ENCODE measurements at regions not wholly inside any gene's neighbourhood (a gene's known extent, or its start where the extent isn't known, plus 50 kb on each side); places are given as distances from the start of the nearest gene placed in this dataset.
A peak's percentile ranks its signal among the peaks of the same experiment; 100 is the strongest.

- H3K79me1 ChIP-seq (ENCODE audit: insufficient read depth, low read depth, low read length, poor library complexity, severe bottlenecking): no peaks in the 10 kb centered on the region
- 0 out of 4 replicates have a peak, but pooled peaks cover 3% of the 10 kb centered on the region in 2 experiments for H3K4me1 Mint-ChIP-seq
- TF ChIP-seq, protein P1, sequence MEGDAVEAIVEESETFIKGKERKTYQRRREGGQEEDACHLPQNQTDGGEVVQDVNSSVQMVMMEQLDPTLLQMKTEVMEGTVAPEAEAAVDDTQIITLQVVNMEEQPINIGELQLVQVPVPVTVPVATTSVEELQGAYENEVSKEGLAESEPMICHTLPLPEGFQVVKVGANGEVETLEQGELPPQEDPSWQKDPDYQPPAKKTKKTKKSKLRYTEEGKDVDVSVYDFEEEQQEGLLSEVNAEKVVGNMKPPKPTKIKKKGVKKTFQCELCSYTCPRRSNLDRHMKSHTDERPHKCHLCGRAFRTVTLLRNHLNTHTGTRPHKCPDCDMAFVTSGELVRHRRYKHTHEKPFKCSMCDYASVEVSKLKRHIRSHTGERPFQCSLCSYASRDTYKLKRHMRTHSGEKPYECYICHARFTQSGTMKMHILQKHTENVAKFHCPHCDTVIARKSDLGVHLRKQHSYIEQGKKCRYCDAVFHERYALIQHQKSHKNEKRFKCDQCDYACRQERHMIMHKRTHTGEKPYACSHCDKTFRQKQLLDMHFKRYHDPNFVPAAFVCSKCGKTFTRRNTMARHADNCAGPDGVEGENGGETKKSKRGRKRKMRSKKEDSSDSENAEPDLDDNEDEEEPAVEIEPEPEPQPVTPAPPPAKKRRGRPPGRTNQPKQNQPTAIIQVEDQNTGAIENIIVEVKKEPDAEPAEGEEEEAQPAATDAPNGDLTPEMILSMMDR (conservative IDR thresholded peaks at IDR 0.05): no peak
- H3K23me2 ChIP-seq (ENCODE audit: insufficient read length, low read depth, low read length, poor library complexity, severe bottlenecking): no peaks in the 10 kb centered on the region
- H4K91ac ChIP-seq (ENCODE audit: insufficient read length, low read depth, low read length): no peak overlapping the region
- H3K4me1 ChIP-seq (ENCODE audit: insufficient read depth, low read length): no peaks in the 10 kb centered on the region
- no peaks in the 10 kb centered on the region for H3K9me3 ChIP-seq (ENCODE audit: control insufficient read depth, low read depth, low read length)
- H3K4me2 ChIP-seq (ENCODE audit: insufficient read depth, insufficient read length, low read length): no peak overlapping the region
- H2BK15ac ChIP-seq (ENCODE audit: low read depth, low read length): no peak overlapping the region
- no CpG with 5 or more reads among the region's 9 CpGs for WGBS (ENCODE audit: extremely low coverage, insufficient read length, low lambda C conversion rate)
- H3K4ac ChIP-seq (ENCODE audit: low read depth, low read length): no peak overlapping the region
- H2BK120ac ChIP-seq (ENCODE audit: low read depth, low read length, poor library complexity, severe bottlenecking): no peak overlapping the region
- H2BK12ac ChIP-seq (ENCODE audit: insufficient read length, low read depth, low read length): no peak overlapping the region
- no peaks in the 10 kb centered on the region for H3K27me3 ChIP-seq (ENCODE audit: insufficient read depth, low read length)
- no peaks in the 10 kb centered on the region for H3K36me3 Mint-ChIP-seq (ENCODE audit: insufficient read depth in 1 of 3, low read depth in 3 of 3)
- H3K27me3 Mint-ChIP-seq (ENCODE audit: low read depth): no peaks in the 10 kb centered on the region
- no peaks in the 10 kb centered on the region for H4K20me1 ChIP-seq (ENCODE audit: control insufficient read depth, insufficient read depth, insufficient read length)
- no peak overlapping the region for H3K23ac ChIP-seq (ENCODE audit: insufficient read length, low read depth, low read length)
- H3K18ac ChIP-seq (ENCODE audit: insufficient read length, low read depth, low read length): no peak overlapping the region
- no peak overlapping the region for H2BK5ac ChIP-seq (ENCODE audit: insufficient read length, low read length)
- H3K9ac ChIP-seq (ENCODE audit: extremely low read depth, insufficient read length, low read length): no peak overlapping the region
- H3K56ac ChIP-seq (ENCODE audit: insufficient read length, low read depth, low read length): no peak overlapping the region
- no peak overlapping the region for H3K27ac ChIP-seq (ENCODE audit: insufficient read length, low read depth, low read length)
- no peak overlapping the region for H2BK20ac ChIP-seq (ENCODE audit: low read depth, low read length, poor library complexity, severe bottlenecking)
- H2AK5ac ChIP-seq (ENCODE audit: insufficient read length, low read length): no peak overlapping the region
- no peak overlapping the region for H3K4me3 Mint-ChIP-seq
- peak overlapping the region in 1 of 3 experiments; percentile 76; a peak in 1 of 7 replicates for H3K27ac Mint-ChIP-seq
- H4K8ac ChIP-seq (replicated peaks; ENCODE audit: insufficient read length, low read depth, low read length): no peak overlapping the region
- H4K5ac ChIP-seq (ENCODE audit: insufficient read length, low read depth, low read length): no peak overlapping the region
- H3T11ph ChIP-seq (ENCODE audit: low read length): no peak overlapping the region
- no peaks in the 10 kb centered on the region for H3K79me2 ChIP-seq (ENCODE audit: insufficient read depth, low read length)
- no peaks in the 10 kb centered on the region for H3K9me3 Mint-ChIP-seq
- no peak overlapping the region for H3K14ac ChIP-seq (ENCODE audit: insufficient read depth, low read length)
- H2AFZ ChIP-seq (ENCODE audit: low read length): no peak overlapping the region
- no peak for DNase-seq
These were observed 572.7 kb downstream of the FGF9 start for GRCh38 chr13:22243469-22244163.
